ENCODE measurements at regions not wholly inside any gene's neighbourhood (a gene's known extent, or its start where the extent isn't known, plus 50 kb on each side); places are given as distances from the start of the nearest gene placed in this dataset.

DNA sequence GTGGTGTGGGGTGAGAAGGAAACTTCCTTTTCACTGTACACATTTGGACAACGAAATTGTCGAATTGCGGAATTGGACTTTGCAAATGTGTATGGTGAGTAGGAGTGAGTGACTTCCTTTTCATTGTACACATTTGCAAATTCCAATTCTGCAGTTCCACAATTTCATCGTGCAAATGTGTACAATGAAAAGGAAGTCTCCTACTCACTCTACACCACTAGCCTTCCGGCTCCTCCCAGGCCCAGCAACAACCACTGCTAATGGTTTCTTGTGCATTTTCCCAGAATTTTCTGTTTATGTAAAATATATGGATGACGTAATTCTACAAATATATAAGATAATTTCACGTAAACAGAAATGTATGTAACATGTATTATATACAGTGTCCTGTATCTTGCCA lies 118.5 kb downstream of the ARL4A start:
- TF ChIP-seq, protein P1, sequence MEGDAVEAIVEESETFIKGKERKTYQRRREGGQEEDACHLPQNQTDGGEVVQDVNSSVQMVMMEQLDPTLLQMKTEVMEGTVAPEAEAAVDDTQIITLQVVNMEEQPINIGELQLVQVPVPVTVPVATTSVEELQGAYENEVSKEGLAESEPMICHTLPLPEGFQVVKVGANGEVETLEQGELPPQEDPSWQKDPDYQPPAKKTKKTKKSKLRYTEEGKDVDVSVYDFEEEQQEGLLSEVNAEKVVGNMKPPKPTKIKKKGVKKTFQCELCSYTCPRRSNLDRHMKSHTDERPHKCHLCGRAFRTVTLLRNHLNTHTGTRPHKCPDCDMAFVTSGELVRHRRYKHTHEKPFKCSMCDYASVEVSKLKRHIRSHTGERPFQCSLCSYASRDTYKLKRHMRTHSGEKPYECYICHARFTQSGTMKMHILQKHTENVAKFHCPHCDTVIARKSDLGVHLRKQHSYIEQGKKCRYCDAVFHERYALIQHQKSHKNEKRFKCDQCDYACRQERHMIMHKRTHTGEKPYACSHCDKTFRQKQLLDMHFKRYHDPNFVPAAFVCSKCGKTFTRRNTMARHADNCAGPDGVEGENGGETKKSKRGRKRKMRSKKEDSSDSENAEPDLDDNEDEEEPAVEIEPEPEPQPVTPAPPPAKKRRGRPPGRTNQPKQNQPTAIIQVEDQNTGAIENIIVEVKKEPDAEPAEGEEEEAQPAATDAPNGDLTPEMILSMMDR (IDR thresholded peaks at IDR 0.05; ENCODE audit: insufficient read depth, low read length, poor library complexity, severe bottlenecking) = no peak
- no peaks in the 10 kb centered on the region for H3K36me3 ChIP-seq (ENCODE audit: control insufficient read depth, insufficient read depth, low read length)
- DNase-seq (ENCODE audit: low read depth) = no peak
- no peaks in the 10 kb centered on the region for H3K27me3 ChIP-seq (ENCODE audit: control insufficient read depth, insufficient read depth, low read length)
- H3K4me3 ChIP-seq (ENCODE audit: low read depth, low read length) = no peak overlapping the region

- TF ChIP-seq, protein P1 (IDR thresholded peaks at IDR 0.05; ENCODE audit: insufficient read depth, low read length, poor library complexity, severe bottlenecking) = no peak
- Histone ChIP-seq H3K36me3 (ENCODE audit: control insufficient read depth, insufficient read depth, low read length) (no peaks in the 10 kb centered on the region), H3K27me3 (ENCODE audit: control insufficient read depth, insufficient read depth, low read length) (no peaks in the 10 kb centered on the region), H3K4me3 (ENCODE audit: low read depth, low read length) (no peak overlapping the region)
- DNase-seq (ENCODE audit: low read depth) = no peak
Observed at GRCh38 chr7:12809476-12809875, 122.0 kb downstream of the ARL4A start.

GRCh38 chr7:12812111-12812510 lies 124.7 kb downstream of the ARL4A start:
- TF ChIP-seq, protein P1 (IDR thresholded peaks at IDR 0.05; ENCODE audit: insufficient read depth, low read length, poor library complexity, severe bottlenecking) = no peak
- no peak for DNase-seq (ENCODE audit: low read depth)
- Histone ChIP-seq H3K27me3 (ENCODE audit: control insufficient read depth, insufficient read depth, low read length) (no peaks in the 10 kb centered on the region), H3K36me3 (ENCODE audit: control insufficient read depth, insufficient read depth, low read length) (no peaks in the 10 kb centered on the region), H3K4me3 (ENCODE audit: low read depth, low read length) (no peak overlapping the region)

DNA sequence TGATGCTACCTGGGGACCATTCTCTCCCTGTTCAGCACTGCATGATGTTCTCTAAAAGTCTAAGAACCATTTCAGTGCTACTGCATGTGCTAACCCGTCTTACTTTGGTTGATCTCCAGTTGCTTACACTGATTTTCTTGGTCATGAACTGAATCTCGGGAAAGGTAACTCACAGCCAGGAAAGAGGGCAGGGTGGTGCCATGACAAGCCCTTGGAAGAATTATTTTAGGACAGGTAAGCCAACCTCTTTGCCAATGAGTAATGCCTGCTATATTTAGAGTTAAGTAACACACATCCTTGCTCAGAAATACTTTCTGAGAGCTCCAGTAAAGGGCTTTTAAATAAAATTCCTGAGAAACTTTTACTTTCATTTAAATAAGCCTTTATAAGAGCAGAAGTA lies 126.7 kb downstream of the ARL4A start:
- TF ChIP-seq, protein P1 (IDR thresholded peaks at IDR 0.05; ENCODE audit: insufficient read depth, low read length, poor library complexity, severe bottlenecking) = no peak
- no peaks in the 10 kb centered on the region for H3K36me3 ChIP-seq (ENCODE audit: control insufficient read depth, insufficient read depth, low read length)
- H3K27me3 ChIP-seq (ENCODE audit: control insufficient read depth, insufficient read depth, low read length) = no peaks in the 10 kb centered on the region
- no peak for DNase-seq (ENCODE audit: low read depth)
- no peak overlapping the region for H3K4me3 ChIP-seq (ENCODE audit: low read depth, low read length)

DNA sequence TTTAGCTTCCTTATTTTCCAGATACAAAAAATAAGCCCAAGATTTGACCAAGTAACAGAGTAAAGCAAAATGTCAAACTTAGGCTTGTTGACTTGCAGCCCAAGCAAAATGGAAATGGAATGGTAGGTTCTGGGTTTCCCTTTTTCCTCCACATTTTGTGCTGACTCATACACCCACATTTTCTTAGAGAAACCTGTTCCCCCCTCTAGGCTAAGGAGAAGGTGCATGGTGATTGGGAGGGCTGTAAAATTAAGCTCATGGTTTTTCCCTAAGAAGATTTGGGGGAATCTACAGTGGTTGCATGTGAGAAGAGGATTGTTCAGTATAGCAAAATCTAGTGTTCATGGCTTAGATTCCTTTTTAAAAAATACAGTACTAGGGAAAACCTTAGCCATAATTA lies 127.4 kb downstream of the ARL4A start:
- TF ChIP-seq, protein P1 (IDR thresholded peaks at IDR 0.05; ENCODE audit: insufficient read depth, low read length, poor library complexity, severe bottlenecking) = no peak
- Histone ChIP-seq H3K27me3 (ENCODE audit: control insufficient read depth, insufficient read depth, low read length) (no peaks in the 10 kb centered on the region), H3K4me3 (ENCODE audit: low read depth, low read length) (no peak overlapping the region), H3K36me3 (ENCODE audit: control insufficient read depth, insufficient read depth, low read length) (no peaks in the 10 kb centered on the region)
- no peak for DNase-seq (ENCODE audit: low read depth)

DNA sequence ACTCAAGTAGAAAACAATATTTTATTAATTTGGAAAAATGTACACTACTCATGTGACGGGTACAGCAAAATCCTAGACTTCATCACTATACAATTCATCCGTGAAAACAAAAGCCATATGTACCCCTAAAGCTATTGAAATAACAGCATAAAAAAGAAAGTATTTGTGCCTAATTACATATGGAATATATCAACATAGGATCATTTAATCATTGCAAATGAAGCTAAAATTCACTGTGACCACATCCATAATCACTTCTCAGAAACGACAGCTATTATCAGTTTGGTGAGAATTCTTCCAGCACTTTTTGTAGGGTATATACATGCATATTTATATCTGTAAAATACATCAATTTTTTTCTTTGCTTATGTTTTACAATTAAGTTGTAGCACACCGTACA lies 128.0 kb downstream of the ARL4A start:
- Histone ChIP-seq H3K4me3 (ENCODE audit: low read depth, low read length) (no peak overlapping the region), H3K27me3 (ENCODE audit: control insufficient read depth, insufficient read depth, low read length) (no peaks in the 10 kb centered on the region), H3K36me3 (ENCODE audit: control insufficient read depth, insufficient read depth, low read length) (no peaks in the 10 kb centered on the region)
- DNase-seq (ENCODE audit: low read depth) = no peak
- TF ChIP-seq, protein P1 (IDR thresholded peaks at IDR 0.05; ENCODE audit: insufficient read depth, low read length, poor library complexity, severe bottlenecking) = no peak
